MCF 10A (cell line): ENCODE measurements at regions not wholly inside any gene's neighbourhood (a gene's known extent, or its start where the extent isn't known, plus 50 kb on each side); places are given as distances from the start of the nearest gene placed in this dataset.

ENCODE experiments used
- BruUV-seq: library from RNA; stranded (reverse); fragments of 400-500 nt; replicated peaks from 2 replicates; lab custom pipeline; 2021; lab: Mats Ljungman, UMichigan
- CTCF ChIA-PET: fragments of 300-600 bp; sonication (Branson Sonifier 250); formaldehyde crosslinking; extraction: SDS; loops from one replicate; lab custom pipeline; 2021; ENCODE audit warnings: antibody characterized with exemption, inconsistent platforms; lab: Yijun Ruan, JAX
- POLR2A ChIA-PET: fragments of 300-600, 350-650 bp; sonication (Branson Sonifier 250); formaldehyde crosslinking; extraction: SDS; loops from one replicate; lab custom pipeline; 2020; ENCODE audit warnings: antibody characterized with exemption, inconsistent platforms; lab: Yijun Ruan, JAX
- DNase-seq: peaks from one replicate; pipeline ENCODE4 v3.0.0-alpha.2; 2018; ENCODE audit not compliant: unreplicated experiment
- H3K27ac Mint-ChIP-seq: one replicate; pipeline ENCODE4 v1.8.0; 2022; ENCODE audit warnings: mild to moderate bottlenecking, low read depth, mixed read lengths; ENCODE audit not compliant: unreplicated experiment
- H3K27me3 Mint-ChIP-seq: one replicate; pipeline ENCODE4 v1.8.0; 2022; ENCODE audit warnings: mixed read lengths; ENCODE audit not compliant: insufficient read depth, unreplicated experiment
- H3K36me3 Mint-ChIP-seq: one replicate; pipeline ENCODE4 v1.8.0; 2022; ENCODE audit warnings: mild to moderate bottlenecking, moderate library complexity, mixed read lengths; ENCODE audit not compliant: insufficient read depth, unreplicated experiment
- H3K4me1 Mint-ChIP-seq: one replicate; pipeline ENCODE4 v1.8.0; 2022; ENCODE audit warnings: mixed read lengths; ENCODE audit not compliant: insufficient read depth, unreplicated experiment
- H3K4me3 Mint-ChIP-seq: one replicate; pipeline ENCODE4 v1.8.0; 2022; ENCODE audit warnings: mild to moderate bottlenecking, moderate library complexity, mixed read lengths; ENCODE audit not compliant: unreplicated experiment
- H3K9me3 Mint-ChIP-seq: one replicate; pipeline ENCODE4 v1.8.0; 2022; ENCODE audit warnings: mixed read lengths; ENCODE audit not compliant: unreplicated experiment
- CTCF ChIP-seq: fragments of 200-600 bp; IDR thresholded peaks from one replicate; pipeline ENCODE4 v1.8.0; 2022; ENCODE audit warnings: antibody characterized with exemption, mild to moderate bottlenecking; ENCODE audit not compliant: unreplicated experiment
- intact Hi-C: fragments of 100-400 bp; cut with micrococcal nuclease; formaldehyde crosslinking; loops from 2 replicates; pipeline ENCODE4 v1.14.1; 2022

DNA sequence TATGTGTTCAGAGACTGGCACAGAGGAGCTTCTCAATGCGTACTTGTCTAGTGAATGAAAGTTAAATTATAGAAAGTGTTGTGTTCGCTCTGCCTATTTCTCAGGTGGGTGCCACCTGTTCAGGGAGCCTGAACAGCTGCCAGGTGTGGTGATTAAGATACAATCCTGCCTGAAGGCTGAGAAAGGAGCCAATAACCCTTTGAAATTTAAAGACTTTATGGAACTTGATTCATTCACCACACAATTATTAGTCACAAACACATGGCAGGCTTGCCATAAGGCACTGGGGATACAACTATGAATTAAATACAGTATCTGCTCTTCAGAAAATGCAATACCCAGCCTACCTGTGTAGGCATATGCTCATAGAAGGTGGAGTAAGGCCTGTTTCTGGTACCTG lies 92.9 kb upstream of the AMOTL1 start:
- intact Hi-C loops: no loop called here
- peak; percentile 40 for DNase-seq
- ChIA-PET POLR2A (interaction anchor here (1.1 kb wide), 1 partner anchor 31 kb away, joined by 6 read pairs; no protein-coding TSS in a partner anchor), CTCF (interaction anchor here (0.6 to 1.4 kb wide), 7 partner anchors 9 to 199 kb away, joined by 3 to 5 read pairs (median 3); no protein-coding TSS in a partner anchor)
- BruUV-seq: no TSS peak
- Mint-ChIP-seq H3K27me3 (no peaks in the 10 kb centered on the region), H3K27ac (no peak overlapping the region), H3K9me3 (no peaks in the 10 kb centered on the region), H3K36me3 (no peaks in the 10 kb centered on the region), H3K4me3 (no peak overlapping the region), H3K4me1 (peaks cover 36% of the 10 kb centered on the region)
- TF ChIP-seq CTCF: no peak

- BruUV-seq: no TSS peak
- no peak for DNase-seq
- H3K27me3 Mint-ChIP-seq: no peaks in the 10 kb centered on the region
- no peaks in the 10 kb centered on the region for H3K36me3 Mint-ChIP-seq
- POLR2A ChIA-PET: interaction anchor here (1.1 kb wide), 1 partner anchor 30 kb away, joined by 6 read pairs; no protein-coding TSS in a partner anchor
- intact Hi-C loops: no loop called here
- no peak for TF ChIP-seq CTCF
- no peak overlapping the region for H3K4me3 Mint-ChIP-seq
- H3K4me1 Mint-ChIP-seq: peaks cover 36% of the 10 kb centered on the region
- H3K9me3 Mint-ChIP-seq: no peaks in the 10 kb centered on the region
- no peak overlapping the region for H3K27ac Mint-ChIP-seq
- CTCF ChIA-PET: interaction anchor here (0.6 to 1.4 kb wide), 5 partner anchors 52 to 272 kb away, joined by 3 to 4 read pairs (median 3); no protein-coding TSS in a partner anchor
Observed at GRCh38 chr11:94675813-94676212, 92.3 kb upstream of the AMOTL1 start.

DNA sequence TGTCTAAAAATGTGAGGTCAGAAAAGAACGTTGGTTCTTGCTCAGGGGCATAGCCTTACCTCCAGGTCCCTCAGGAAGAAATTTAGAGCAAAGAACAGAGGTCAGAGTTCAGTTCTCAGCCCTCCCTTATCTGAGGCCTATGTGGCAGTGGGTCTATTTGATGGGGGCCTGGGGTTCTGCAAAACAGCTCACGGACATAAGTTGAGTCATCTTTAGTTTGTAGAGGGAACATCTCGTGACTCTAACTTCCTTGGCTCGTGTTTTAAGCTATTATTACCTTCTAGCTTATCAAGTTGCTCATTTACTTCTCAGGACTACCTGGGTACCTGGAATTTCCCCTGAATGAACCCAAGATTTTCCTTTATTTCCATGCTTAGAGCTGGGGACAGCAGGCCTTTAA lies 91.3 kb upstream of the AMOTL1 start:
- BruUV-seq: no TSS peak
- CTCF ChIA-PET: interaction anchor here (1.0 to 1.5 kb wide), 3 partner anchors 17 to 63 kb away, joined by 3 to 4 read pairs (median 3); no protein-coding TSS in a partner anchor
- Mint-ChIP-seq H3K36me3 (no peaks in the 10 kb centered on the region), H3K4me1 (peaks cover 36% of the 10 kb centered on the region), H3K9me3 (no peaks in the 10 kb centered on the region), H3K27ac (peak overlapping the region; percentile 60), H3K4me3 (no peak overlapping the region), H3K27me3 (no peaks in the 10 kb centered on the region)
- TF ChIP-seq CTCF: no peak
- DNase-seq: no peak
- intact Hi-C loops: no loop called here
- POLR2A ChIA-PET: no interaction called here

- no TSS peak for BruUV-seq
- no peaks in the 10 kb centered on the region for H3K27me3 Mint-ChIP-seq
- peak; percentile 14 for DNase-seq
- peaks cover 36% of the 10 kb centered on the region for H3K4me1 Mint-ChIP-seq
- POLR2A ChIA-PET: interaction anchor here (0.6 to 2.3 kb wide), 4 partner anchors 14 to 520 kb away, joined by 3 to 11 read pairs (median 4); no protein-coding TSS in a partner anchor
- no peak overlapping the region for H3K4me3 Mint-ChIP-seq
- H3K9me3 Mint-ChIP-seq: no peaks in the 10 kb centered on the region
- CTCF ChIA-PET: interaction anchor here (0.6 to 1.7 kb wide), 7 partner anchors 15 to 169 kb away, joined by 3 to 6 read pairs (median 3); no protein-coding TSS in a partner anchor
- intact Hi-C loops: no loop called here
- TF ChIP-seq CTCF: no peak
- no peaks in the 10 kb centered on the region for H3K36me3 Mint-ChIP-seq
- H3K27ac Mint-ChIP-seq: no peak overlapping the region
Observed at GRCh38 chr11:94678236-94678635, 89.9 kb upstream of the AMOTL1 start.
